Renal cortical epithelial cell (primary cell): ENCODE measurements at regions not wholly inside any gene's neighbourhood (a gene's known extent, or its start where the extent isn't known, plus 50 kb on each side); places are given as distances from the start of the nearest gene placed in this dataset.
"Not testable (repeated sequence)": the region's sequence is repeated elsewhere in the genome, so short reads cannot be mapped to it uniquely, and the experiment has no call there.

Experiments
- DNase-seq: peaks from one replicate; pipeline ENCODE4 v3.0.0-alpha.2; 2011; ENCODE audit warnings: low read depth

GRCh38 chr3:87895983-87896382 lies 162.8 kb downstream of the CGGBP1 start:
- DNase-seq, result no peak

GRCh38 chr3:87873136-87873535 lies 185.7 kb downstream of the CGGBP1 start:
- no peak for DNase-seq

- DNase-seq, result no peak
These were observed 191.8 kb downstream of the CGGBP1 start for GRCh38 chr3:87867001-87867400.

GRCh38 chr3:87856126-87856525 lies 202.7 kb downstream of the CGGBP1 start:
- no peak for DNase-seq

GRCh38 chr3:87855616-87856015 lies 203.2 kb downstream of the CGGBP1 start:
- peak; percentile 36 for DNase-seq

GRCh38 chr3:87855211-87855610 lies 203.6 kb downstream of the CGGBP1 start:
- DNase-seq, result no peak

- DNase-seq, result no peak
These were observed 210.8 kb downstream of the CGGBP1 start for GRCh38 chr3:87848003-87848402.

GRCh38 chr3:87837076-87837475 lies 221.7 kb downstream of the CGGBP1 start:
- no peak for DNase-seq

- DNase-seq, result no peak
These were observed 222.8 kb downstream of the CGGBP1 start for GRCh38 chr3:87836026-87836425.

- DNase-seq, result no peak
These were observed 223.6 kb downstream of the CGGBP1 start for GRCh38 chr3:87835236-87835635.

GRCh38 chr3:87834327-87834726 lies 224.5 kb downstream of the CGGBP1 start:
- DNase-seq, result no peak

- no peak for DNase-seq
These were observed 225.8 kb downstream of the CGGBP1 start for GRCh38 chr3:87833039-87833377.

- no peak for DNase-seq
These were observed 230.8 kb downstream of the CGGBP1 start for GRCh38 chr3:87828046-87828445.

- no peak for DNase-seq
These were observed 236.2 kb downstream of the CGGBP1 start for GRCh38 chr3:87822563-87822962.

- not testable (repeated sequence) for DNase-seq
These were observed 245.3 kb downstream of the CGGBP1 start for GRCh38 chr3:87813503-87813902.

GRCh38 chr3:87811953-87812352 lies 246.9 kb downstream of the CGGBP1 start:
- DNase-seq, result no peak

GRCh38 chr3:87810452-87811016 lies 248.3 kb downstream of the CGGBP1 start:
- no peak for DNase-seq

GRCh38 chr3:87805670-87806069 lies 253.1 kb downstream of the CGGBP1 start:
- no peak for DNase-seq

GRCh38 chr3:87801409-87801808 lies 257.4 kb downstream of the CGGBP1 start:
- DNase-seq, result no peak

- DNase-seq, result no peak
These were observed 258.3 kb downstream of the CGGBP1 start for GRCh38 chr3:87800516-87800915.

GRCh38 chr3:87798567-87798947 lies 260.2 kb downstream of the CGGBP1 start:
- peak; percentile 13 for DNase-seq

- DNase-seq, result no peak
These were observed 260.8 kb downstream of the CGGBP1 start for GRCh38 chr3:87797872-87798566.

- DNase-seq, result no peak
These were observed 262.0 kb downstream of the CGGBP1 start for GRCh38 chr3:87796843-87797185.
